SJCRH30 (cell line): ENCODE measurements at regions not wholly inside any gene's neighbourhood (a gene's known extent, or its start where the extent isn't known, plus 50 kb on each side); places are given as distances from the start of the nearest gene placed in this dataset.
A peak's percentile ranks its signal among the peaks of the same experiment; 100 is the strongest.
"Not testable (repeated sequence)": the region's sequence is repeated elsewhere in the genome, so short reads cannot be mapped to it uniquely, and the experiment has no call there.

ENCODE experiments used
- DNase-seq, 2 experiments: peaks; one replicate each; pipeline ENCODE4 v3.0.0-alpha.2; 2015 to 2020
- H3K27ac ChIP-seq: fragments of 250-450 bp; sonication (Bioruptor Pico); 2 replicates; pipeline ENCODE4 v1.5.1; 2020; ENCODE audit warnings: mild to moderate bottlenecking, moderate library complexity
- H3K27me3 ChIP-seq: fragments of 250-450 bp; sonication (Bioruptor Pico); 2 replicates; pipeline ENCODE4 v1.5.1; 2020; ENCODE audit warnings: mild to moderate bottlenecking, moderate library complexity
- H3K36me3 ChIP-seq: fragments of 250-450 bp; sonication (Bioruptor Pico); 2 replicates; pipeline ENCODE4 v1.5.1; 2020; ENCODE audit warnings: mild to moderate bottlenecking, moderate library complexity
- H3K4me1 ChIP-seq: fragments of 250-450 bp; sonication (Bioruptor Pico); 2 replicates; pipeline ENCODE4 v1.5.1; 2020; ENCODE audit warnings: mild to moderate bottlenecking, moderate library complexity
- H3K4me3 ChIP-seq: fragments of 250-450 bp; sonication (Bioruptor Pico); 2 replicates; pipeline ENCODE4 v1.5.1; 2020; ENCODE audit warnings: mild to moderate bottlenecking, moderate library complexity
- H3K9me3 ChIP-seq: fragments of 250-450 bp; sonication (Bioruptor Pico); replicated peaks from 2 replicates; pipeline ENCODE4 v1.5.1; 2020; ENCODE audit warnings: mild to moderate bottlenecking, moderate library complexity

DNA sequence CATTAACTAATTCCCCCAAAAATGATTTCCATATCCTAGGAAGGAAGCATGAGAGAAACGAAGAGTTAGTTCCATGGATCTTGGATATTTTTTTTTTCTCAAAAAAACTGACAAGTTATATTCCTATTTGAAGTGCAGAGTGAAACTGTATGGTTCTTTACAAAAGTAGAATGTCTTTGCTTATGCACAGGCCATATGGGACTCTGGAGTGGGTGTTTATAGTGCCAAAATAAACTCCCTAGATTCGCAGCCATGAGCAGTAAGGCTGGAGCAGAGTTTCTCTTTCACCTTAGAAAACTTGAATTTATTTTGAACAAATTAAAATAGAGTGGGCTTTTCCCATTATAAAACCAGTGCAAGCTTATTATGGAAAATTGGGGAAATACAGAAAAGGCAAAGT is 239.7 kb downstream of the PDCD6IP start:
- Histone ChIP-seq H3K4me3 (no peak overlapping the region), H3K4me1 (no peaks in the 10 kb centered on the region), H3K9me3 (no peaks in the 10 kb centered on the region), H3K27me3 (no peaks in the 10 kb centered on the region), H3K36me3 (no peaks in the 10 kb centered on the region), H3K27ac (no peak overlapping the region)
- no peak for DNase-seq

- no peaks in the 10 kb centered on the region for H3K36me3 ChIP-seq
- H3K4me3 ChIP-seq = no peak overlapping the region
- no peak overlapping the region for H3K27ac ChIP-seq
- no peaks in the 10 kb centered on the region for H3K27me3 ChIP-seq
- DNase-seq = no peak
- no peaks in the 10 kb centered on the region for H3K4me1 ChIP-seq
- no peaks in the 10 kb centered on the region for H3K9me3 ChIP-seq
Observed at GRCh38 chr3:34046154-34046553, 247.7 kb downstream of the PDCD6IP start.

DNA sequence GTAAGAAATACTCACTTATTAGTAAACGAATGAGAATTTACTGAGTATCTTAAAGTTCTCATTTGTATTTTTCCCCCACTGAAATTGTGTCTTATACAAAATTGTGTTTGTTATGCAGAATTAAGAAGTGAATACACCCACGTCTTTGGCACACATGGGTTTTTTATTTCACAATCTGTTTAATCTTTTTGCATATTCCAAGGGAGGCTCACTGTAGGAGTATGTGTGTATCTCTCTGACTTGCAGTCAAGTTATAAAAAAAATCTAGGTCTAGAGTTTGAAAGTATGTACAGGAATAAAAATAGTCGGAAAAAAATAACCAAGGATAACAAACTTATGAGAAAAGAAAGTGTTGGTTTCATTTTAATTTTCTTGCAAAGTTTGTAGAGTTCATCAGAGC is 255.2 kb downstream of the PDCD6IP start:
- no peak overlapping the region for H3K4me3 ChIP-seq
- H3K4me1 ChIP-seq = no peaks in the 10 kb centered on the region
- no peak overlapping the region for H3K27ac ChIP-seq
- no peaks in the 10 kb centered on the region for H3K36me3 ChIP-seq
- H3K27me3 ChIP-seq = no peaks in the 10 kb centered on the region
- DNase-seq = no peak
- H3K9me3 ChIP-seq = no peaks in the 10 kb centered on the region

DNA sequence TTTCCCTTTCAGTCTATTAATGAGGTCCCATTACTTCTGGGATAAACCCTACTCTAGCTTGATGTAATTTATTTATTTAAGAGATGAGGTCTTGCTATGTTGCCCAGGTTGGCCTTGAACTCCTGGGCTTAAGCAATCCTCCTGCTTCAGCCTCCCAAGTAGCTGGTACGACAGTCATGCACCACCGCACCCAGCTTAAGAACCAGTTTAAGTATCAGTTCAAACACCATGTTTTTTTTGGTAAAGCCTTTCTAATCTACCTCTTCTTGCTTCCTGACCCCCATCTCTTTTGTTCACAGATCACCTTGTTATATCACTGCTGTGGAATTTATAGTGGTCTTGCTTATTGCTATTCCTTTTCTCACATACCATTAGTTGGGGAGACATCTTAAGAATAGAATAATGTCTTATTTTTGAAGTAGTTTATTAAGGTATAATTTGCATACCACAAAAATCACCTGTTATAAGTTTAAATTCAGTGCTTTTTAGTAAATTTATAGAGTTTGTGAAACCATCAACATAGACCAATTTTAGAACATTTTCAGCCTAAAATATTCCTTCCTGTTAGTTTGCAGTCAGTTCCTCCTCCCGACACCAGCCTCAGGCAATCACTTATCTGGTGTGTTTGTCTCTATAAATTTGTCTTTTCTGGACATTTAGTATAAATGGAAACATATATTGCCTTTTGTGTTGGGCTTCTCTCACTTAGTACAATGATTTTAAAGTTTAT is 257.9 kb downstream of the PDCD6IP start:
- no peaks in the 10 kb centered on the region for H3K4me1 ChIP-seq
- DNase-seq = no peak
- no peaks in the 10 kb centered on the region for H3K9me3 ChIP-seq
- no peak overlapping the region for H3K27ac ChIP-seq
- H3K4me3 ChIP-seq = no peak overlapping the region
- no peaks in the 10 kb centered on the region for H3K36me3 ChIP-seq
- no peaks in the 10 kb centered on the region for H3K27me3 ChIP-seq

DNA sequence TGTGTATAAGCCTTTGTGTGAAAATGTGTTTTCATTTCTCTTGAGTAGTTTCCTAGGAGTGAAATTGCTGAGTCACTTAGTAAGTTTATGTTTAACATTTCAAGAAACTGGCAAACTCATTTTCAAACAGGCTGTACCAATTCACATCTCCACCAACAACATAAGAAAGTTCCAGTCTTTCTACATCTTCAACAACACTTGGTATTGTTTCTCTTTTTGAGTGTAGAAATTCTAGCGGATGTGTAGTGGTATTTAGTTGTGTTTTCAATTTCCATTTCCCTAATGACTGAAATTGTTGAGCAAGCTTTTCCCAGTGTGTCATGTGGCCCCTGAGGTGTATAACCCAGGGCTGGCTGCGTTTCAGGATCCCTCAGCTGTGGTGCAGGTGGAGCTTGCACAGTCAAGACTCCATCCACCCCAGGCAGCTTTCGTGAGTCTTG is 258.5 kb downstream of the PDCD6IP start:
- Histone ChIP-seq H3K27ac (no peak overlapping the region), H3K27me3 (no peaks in the 10 kb centered on the region), H3K4me3 (no peak overlapping the region), H3K36me3 (no peaks in the 10 kb centered on the region), H3K9me3 (no peaks in the 10 kb centered on the region), H3K4me1 (no peaks in the 10 kb centered on the region)
- no peak for DNase-seq

DNA sequence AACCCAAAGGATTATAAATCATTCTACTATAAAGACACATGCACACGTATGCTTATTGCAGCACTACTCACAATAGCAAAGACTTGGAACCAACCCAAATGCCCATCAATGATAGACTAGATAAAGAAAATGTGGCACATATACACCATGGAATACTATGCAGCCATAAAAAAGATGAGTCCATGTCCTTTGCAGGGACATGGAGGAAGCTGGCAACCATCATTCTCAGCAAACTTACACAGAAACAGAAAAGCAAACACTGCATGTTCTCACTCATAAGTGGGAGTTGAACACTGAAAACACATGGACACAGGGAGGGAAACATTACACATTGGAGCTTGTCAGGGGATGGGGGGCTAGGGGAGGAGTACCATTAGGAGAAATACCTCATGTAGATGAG is 262.6 kb downstream of the PDCD6IP start:
- not testable (repeated sequence) for H3K36me3 ChIP-seq, DNase-seq, H3K4me3 ChIP-seq

GRCh38 chr3:34065901-34066300 is 267.5 kb downstream of the PDCD6IP start:
- Histone ChIP-seq H3K27ac (peak overlapping the region; percentile 63), H3K4me1 (peaks cover 23% of the 10 kb centered on the region), H3K9me3 (no peaks in the 10 kb centered on the region), H3K4me3 (no peak overlapping the region), H3K27me3 (no peaks in the 10 kb centered on the region), H3K36me3 (no peaks in the 10 kb centered on the region)
- peak; percentile 70 to 85 for DNase-seq

More for the DNA sequence above, 262.6 kb downstream of the PDCD6IP start:
- H3K27ac ChIP-seq, H3K27me3 ChIP-seq, H3K4me1 ChIP-seq, H3K9me3 ChIP-seq: not testable (repeated sequence)

DNA sequence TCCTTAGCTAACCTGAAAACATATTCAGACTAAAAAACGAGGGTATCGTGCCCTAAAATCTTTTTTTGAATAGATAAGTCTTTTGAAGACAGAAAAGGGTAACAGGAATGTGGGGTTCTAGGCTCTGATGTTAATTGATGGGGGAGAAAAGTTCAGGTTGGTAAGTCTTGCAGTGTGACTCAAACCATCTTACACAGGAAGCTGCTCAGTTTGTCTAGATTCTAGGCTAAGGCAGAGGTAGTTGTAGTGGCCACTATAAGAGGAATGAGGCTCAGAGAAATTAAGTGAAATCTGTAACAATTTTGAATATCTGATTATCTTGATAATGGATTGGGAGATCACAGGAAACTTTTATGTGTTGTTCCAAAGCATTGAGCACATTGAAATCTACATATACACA is 267.9 kb downstream of the PDCD6IP start:
- Histone ChIP-seq H3K36me3 (no peaks in the 10 kb centered on the region), H3K27ac (peak overlapping the region; percentile 63), H3K9me3 (no peaks in the 10 kb centered on the region), H3K4me1 (peaks cover 23% of the 10 kb centered on the region), H3K4me3 (no peak overlapping the region), H3K27me3 (no peaks in the 10 kb centered on the region)
- DNase-seq = no peak

GRCh38 chr3:34066999-34067398 is 268.6 kb downstream of the PDCD6IP start:
- Histone ChIP-seq H3K27me3 (no peaks in the 10 kb centered on the region), H3K4me1 (peaks cover 23% of the 10 kb centered on the region), H3K36me3 (no peaks in the 10 kb centered on the region), H3K4me3 (no peak overlapping the region), H3K27ac (peak overlapping the region; percentile 63; the same call in 1 of the 2 replicates), H3K9me3 (no peaks in the 10 kb centered on the region)
- no peak for DNase-seq

DNA sequence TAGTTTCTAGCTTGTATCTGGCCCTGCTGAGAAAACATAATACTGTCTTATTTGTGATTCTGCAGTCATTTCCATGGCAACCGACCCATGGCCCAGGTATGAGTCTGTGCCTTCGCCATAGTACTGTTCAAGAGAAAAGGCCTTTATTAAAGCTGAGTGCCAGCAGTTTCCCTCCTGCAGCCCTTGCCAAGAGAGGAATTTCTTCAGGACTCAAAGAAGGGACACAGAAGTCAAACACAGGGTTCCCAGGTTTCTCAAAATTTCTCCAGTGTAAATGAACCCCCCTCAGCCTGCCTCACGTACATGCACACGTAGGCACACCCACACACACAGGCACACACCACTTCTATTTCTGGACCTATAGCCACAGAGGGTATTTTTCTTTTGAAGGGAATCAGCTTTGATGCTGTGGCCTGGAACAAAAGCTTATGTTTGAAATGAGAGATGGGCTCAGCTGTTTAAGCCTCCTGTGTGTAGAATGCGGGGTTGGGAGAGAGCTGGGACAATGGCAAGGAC is 269.2 kb downstream of the PDCD6IP start:
- H3K27me3 ChIP-seq = no peaks in the 10 kb centered on the region
- H3K27ac ChIP-seq = no peak overlapping the region
- H3K4me3 ChIP-seq = no peak overlapping the region
- peak in 1 of 2 experiments; percentile 36 for DNase-seq
- H3K36me3 ChIP-seq = no peaks in the 10 kb centered on the region
- H3K4me1 ChIP-seq = peaks cover 23% of the 10 kb centered on the region
- H3K9me3 ChIP-seq = no peaks in the 10 kb centered on the region

GRCh38 chr3:34068505-34068904 is 270.1 kb downstream of the PDCD6IP start:
- no peak overlapping the region for H3K27ac ChIP-seq
- no peaks in the 10 kb centered on the region for H3K27me3 ChIP-seq
- H3K36me3 ChIP-seq = no peaks in the 10 kb centered on the region
- no peak overlapping the region for H3K4me3 ChIP-seq
- peaks cover 23% of the 10 kb centered on the region for H3K4me1 ChIP-seq
- H3K9me3 ChIP-seq = no peaks in the 10 kb centered on the region
- no peak for DNase-seq

- Histone ChIP-seq H3K27me3 (no peaks in the 10 kb centered on the region), H3K27ac (no peak overlapping the region), H3K36me3 (no peaks in the 10 kb centered on the region), H3K4me1 (peaks cover 17% of the 10 kb centered on the region), H3K9me3 (no peaks in the 10 kb centered on the region), H3K4me3 (no peak overlapping the region)
- DNase-seq = no peak
Observed at GRCh38 chr3:34070831-34071585, 272.6 kb downstream of the PDCD6IP start.

- no peak for DNase-seq
- H3K9me3 ChIP-seq = no peaks in the 10 kb centered on the region
- H3K27ac ChIP-seq = no peak overlapping the region
- H3K4me3 ChIP-seq = no peak overlapping the region
- no peaks in the 10 kb centered on the region for H3K36me3 ChIP-seq
- H3K4me1 ChIP-seq = peaks cover 5% of the 10 kb centered on the region
- no peaks in the 10 kb centered on the region for H3K27me3 ChIP-seq
Observed at GRCh38 chr3:34072297-34072696, 273.9 kb downstream of the PDCD6IP start.

DNA sequence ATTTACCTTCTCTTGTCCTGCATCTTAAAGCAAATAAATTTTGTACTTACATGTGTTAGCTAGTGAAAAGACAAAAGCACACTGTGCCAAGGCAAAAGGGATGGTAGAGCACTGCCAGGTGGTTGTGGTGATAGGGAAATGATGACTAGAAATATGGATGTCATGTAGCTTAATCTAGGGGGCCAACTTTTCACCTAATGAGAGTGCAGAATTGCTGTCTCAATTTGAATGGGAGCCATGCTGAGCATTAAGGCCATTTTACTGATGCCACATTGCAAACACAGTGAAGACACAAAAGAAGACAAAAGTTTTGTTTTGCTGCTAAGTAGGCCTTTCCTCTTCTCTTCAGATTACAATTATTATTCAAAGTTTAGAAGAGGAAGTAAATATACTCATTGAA is 274.7 kb downstream of the PDCD6IP start:
- no peaks in the 10 kb centered on the region for H3K36me3 ChIP-seq
- DNase-seq = no peak
- no peak overlapping the region for H3K4me3 ChIP-seq
- H3K9me3 ChIP-seq = no peaks in the 10 kb centered on the region
- no peak overlapping the region for H3K27ac ChIP-seq
- no peaks in the 10 kb centered on the region for H3K4me1 ChIP-seq
- H3K27me3 ChIP-seq = no peaks in the 10 kb centered on the region

GRCh38 chr3:34073961-34074360 is 275.5 kb downstream of the PDCD6IP start:
- no peaks in the 10 kb centered on the region for H3K27me3 ChIP-seq
- H3K9me3 ChIP-seq = no peaks in the 10 kb centered on the region
- H3K27ac ChIP-seq = no peak overlapping the region
- no peak overlapping the region for H3K4me3 ChIP-seq
- H3K4me1 ChIP-seq = no peaks in the 10 kb centered on the region
- DNase-seq = no peak
- no peaks in the 10 kb centered on the region for H3K36me3 ChIP-seq
